GM12872 (cell line): ENCODE measurements at regions not wholly inside any gene's neighbourhood (a gene's known extent, or its start where the extent isn't known, plus 50 kb on each side); places are given as distances from the start of the nearest gene placed in this dataset.

ENCODE experiments used
- CTCF ChIP-seq: IDR thresholded peaks from 3 replicates; pipeline ENCODE4 v1.5.1; 2011; ENCODE audit warnings: low read depth, mild to moderate bottlenecking, low read length, moderate library complexity; ENCODE audit not compliant: insufficient read depth

DNA sequence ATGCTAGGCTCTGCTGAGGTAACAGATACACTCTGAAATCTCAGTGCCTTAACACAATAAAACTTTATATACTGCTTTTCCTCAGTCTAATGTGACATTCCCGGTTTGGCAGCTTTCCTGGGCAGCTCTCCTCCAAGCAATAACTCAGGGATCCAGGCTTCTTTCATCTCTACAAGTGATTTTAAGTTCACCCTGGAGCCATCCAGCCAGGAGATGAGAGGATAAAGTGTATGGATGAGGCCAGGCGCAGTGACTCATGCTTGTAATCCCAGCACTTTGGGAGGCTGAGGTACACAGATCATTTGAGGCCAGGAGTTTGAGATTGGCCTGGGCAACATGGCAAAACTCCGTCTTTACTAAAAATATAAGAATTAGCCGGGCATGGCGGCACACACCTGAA lies 147.2 kb downstream of the UTP18 start:
- no peak for TF ChIP-seq CTCF

DNA sequence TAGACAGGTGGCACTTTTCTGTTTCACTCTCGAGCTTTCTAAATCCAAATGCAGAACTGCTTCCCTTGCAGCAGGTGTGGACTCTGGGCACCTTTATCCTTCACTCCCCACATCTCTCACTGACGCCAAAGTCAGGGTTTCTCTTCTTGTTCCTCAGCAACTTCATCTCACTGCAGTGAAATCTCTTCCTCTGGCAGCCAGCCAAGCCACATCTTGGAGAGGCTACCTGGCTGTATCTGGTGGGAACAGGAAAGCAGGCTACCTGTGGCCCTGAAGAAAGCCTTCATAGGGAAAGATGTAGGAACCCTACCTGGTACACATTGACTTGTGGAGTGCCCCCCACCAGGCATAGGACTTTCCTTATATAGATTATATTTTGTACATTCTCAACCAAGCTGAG lies 159.1 kb downstream of the UTP18 start:
- no peak for TF ChIP-seq CTCF

DNA sequence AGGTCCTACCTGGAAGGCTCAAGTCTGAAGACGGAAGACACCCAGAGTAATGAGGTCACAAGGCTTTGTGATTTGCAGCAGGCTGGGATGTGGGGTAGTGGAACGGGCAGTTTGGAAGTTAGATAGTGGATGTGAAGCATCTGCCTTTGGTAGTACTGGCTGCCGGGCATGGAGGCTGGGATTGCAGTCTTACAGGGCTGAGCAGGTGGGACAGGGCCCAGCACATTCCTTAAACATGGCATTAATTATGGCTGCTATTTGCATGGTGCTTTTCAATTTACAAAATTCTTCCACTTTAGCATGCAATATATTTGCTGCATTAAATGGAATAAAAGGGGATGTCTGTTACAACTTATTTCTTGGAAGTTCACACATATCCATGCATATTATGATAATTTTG lies 161.2 kb downstream of the UTP18 start:
- TF ChIP-seq CTCF: no peak

GRCh38 chr17:51422634-51423033 lies 162.3 kb downstream of the UTP18 start:
- no peak for TF ChIP-seq CTCF

DNA sequence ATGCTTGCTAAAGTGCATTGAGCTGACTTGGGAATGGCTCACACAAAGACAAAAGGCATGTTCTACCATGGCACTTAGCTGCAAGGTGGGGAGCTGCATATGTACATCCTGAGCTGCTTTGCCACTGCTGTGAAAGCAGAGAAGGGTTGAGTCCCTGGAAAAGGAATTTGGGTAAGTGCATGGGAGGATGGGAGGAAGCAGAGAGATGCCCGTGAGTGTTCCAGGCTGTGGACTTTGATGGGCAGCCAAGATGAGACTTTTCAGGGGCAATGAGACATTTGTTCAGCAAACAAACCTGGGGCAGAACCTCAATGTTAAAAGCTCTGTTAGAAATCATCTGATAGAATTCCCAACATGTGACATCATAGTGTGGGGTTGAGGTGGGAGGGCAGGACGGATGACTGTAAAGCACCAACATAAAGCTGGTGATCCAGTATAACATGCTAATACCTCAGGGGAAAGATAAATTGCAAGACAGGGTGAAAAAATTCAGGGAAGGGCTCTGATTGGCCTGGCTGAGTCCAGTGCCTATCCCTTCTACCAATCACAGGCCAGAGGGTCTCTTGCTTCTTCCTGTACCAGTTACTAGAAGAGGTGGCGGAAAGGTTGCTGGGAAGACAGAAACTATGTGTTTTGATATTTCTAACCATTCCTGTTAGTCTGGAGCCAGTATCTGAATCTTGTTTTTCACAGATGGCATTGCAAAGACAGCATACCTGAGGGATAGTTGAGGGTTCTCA lies 163.2 kb downstream of the UTP18 start:
- TF ChIP-seq CTCF: no peak

- no peak for TF ChIP-seq CTCF
Measured at GRCh38 chr17:51425773-51426172, 165.4 kb downstream of the UTP18 start.

DNA sequence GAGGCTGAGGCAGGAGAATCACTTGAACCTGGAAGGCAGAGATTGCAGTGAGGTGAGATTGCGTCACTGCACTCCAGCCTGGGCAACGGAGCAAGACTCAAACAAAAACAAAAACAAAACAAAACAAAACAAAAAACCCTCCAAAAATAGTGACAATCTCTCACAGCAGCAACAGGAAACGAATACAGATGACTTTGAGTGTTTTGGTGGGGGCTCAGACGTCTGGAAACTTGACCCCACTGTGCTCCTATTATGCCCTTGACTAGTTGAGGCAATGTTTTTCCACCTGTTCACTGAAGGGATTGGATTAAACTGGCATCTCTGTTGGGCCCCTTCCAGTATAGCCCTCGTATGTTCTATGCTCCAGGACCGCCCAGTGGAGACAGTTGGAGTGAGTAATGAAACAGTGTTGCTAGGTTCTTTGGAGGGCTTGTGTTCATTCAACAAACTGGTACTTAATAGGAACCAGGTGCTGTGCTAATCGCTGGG lies 167.0 kb downstream of the UTP18 start:
- no peak for TF ChIP-seq CTCF

- no peak for TF ChIP-seq CTCF
Measured at GRCh38 chr17:51427856-51428255, 167.5 kb downstream of the UTP18 start.
